ENCODE measurements at regions not wholly inside any gene's neighbourhood (a gene's known extent, or its start where the extent isn't known, plus 50 kb on each side); places are given as distances from the start of the nearest gene placed in this dataset.

GRCh38 chr15:38148471-38148870, 104.2 kb upstream of the SPRED1 start:
- H2AFZ ChIP-seq (ENCODE audit: low read depth) = no peak overlapping the region
- no peak for DNase-seq
- CTCF ChIA-PET = no interaction called here

GRCh38 chr15:38149315-38149714, 103.3 kb upstream of the SPRED1 start:
- no peaks in the 10 kb centered on the region for H3K9me2 ChIP-seq
- H3K9ac ChIP-seq = no peak overlapping the region
- H2AFZ ChIP-seq (ENCODE audit: low read depth) = no peak overlapping the region
- no peaks in the 10 kb centered on the region for H3K27me3 ChIP-seq (ENCODE audit: insufficient read depth)
- no peak overlapping the region for H3K4me2 ChIP-seq
- no peaks in the 10 kb centered on the region for H4K20me1 ChIP-seq (ENCODE audit: insufficient read depth)
- no peaks in the 10 kb centered on the region for H3K79me2 ChIP-seq (ENCODE audit: insufficient read depth)
- H3F3A ChIP-seq (replicated peaks; ENCODE audit: insufficient read depth) = no peaks in the 10 kb centered on the region
- WGBS (ENCODE audit: low lambda C conversion rate) = 49% methylated on average over 4 of the region's 4 CpGs
- ChIA-PET POLR2A (no interaction called here), CTCF (interaction anchor here (1.0 to 1.1 kb wide), 2 partner anchors 11 to 129 kb away, joined by 3 to 4 read pairs; no protein-coding TSS in a partner anchor)
- no peak overlapping the region for H3K27ac ChIP-seq (ENCODE audit: low read depth in 2 of 2, low read length in 1 of 2)
- H3K9me3 ChIP-seq = no peaks in the 10 kb centered on the region
- no peaks in the 10 kb centered on the region for H3K4me1 ChIP-seq (ENCODE audit: control insufficient read depth in 1 of 2, insufficient read depth in 2 of 2, low read depth in 1 of 2, low read length in 1 of 2)
- no peak for DNase-seq
- no peaks in the 10 kb centered on the region for H3K36me3 ChIP-seq (replicated peaks in 1 of 2; ENCODE audit: control insufficient read depth in 1 of 2, insufficient read depth in 2 of 2, low read length in 1 of 2)
- no peak overlapping the region for H3K4me3 ChIP-seq (ENCODE audit: low read depth in 2 of 2, low read length in 1 of 2)
- TF ChIP-seq FOSL2 (IDR thresholded peaks at IDR 0.05; ENCODE audit: borderline replicate concordance, low read depth) (no peak), REST (IDR thresholded peaks at IDR 0.05; ENCODE audit: low read depth, low read length) (no peak), NFIC (IDR thresholded peaks at IDR 0.05; ENCODE audit: borderline replicate concordance) (no peak), ELF1 (IDR thresholded peaks at IDR 0.05) (no peak), RCOR1 (IDR thresholded peaks at IDR 0.05; ENCODE audit: low read length) (no peak), TCF12 (IDR thresholded peaks at IDR 0.05) (no peak)
- TF ChIP-seq, protein P1, sequence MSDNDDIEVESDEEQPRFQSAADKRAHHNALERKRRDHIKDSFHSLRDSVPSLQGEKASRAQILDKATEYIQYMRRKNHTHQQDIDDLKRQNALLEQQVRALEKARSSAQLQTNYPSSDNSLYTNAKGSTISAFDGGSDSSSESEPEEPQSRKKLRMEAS (IDR thresholded peaks at IDR 0.05; ENCODE audit: low read depth) = no peak
- TF ChIP-seq, protein P2, sequence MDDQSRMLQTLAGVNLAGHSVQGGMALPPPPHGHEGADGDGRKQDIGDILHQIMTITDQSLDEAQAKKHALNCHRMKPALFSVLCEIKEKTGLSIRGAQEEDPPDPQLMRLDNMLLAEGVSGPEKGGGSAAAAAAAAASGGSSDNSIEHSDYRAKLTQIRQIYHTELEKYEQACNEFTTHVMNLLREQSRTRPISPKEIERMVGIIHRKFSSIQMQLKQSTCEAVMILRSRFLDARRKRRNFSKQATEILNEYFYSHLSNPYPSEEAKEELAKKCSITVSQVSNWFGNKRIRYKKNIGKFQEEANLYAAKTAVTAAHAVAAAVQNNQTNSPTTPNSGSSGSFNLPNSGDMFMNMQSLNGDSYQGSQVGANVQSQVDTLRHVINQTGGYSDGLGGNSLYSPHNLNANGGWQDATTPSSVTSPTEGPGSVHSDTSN (IDR thresholded peaks at IDR 0.05) = no peak

More at GRCh38 chr15:38148471-38148870, 104.2 kb upstream of the SPRED1 start:
- Histone ChIP-seq H4K20me1 (ENCODE audit: insufficient read depth) (no peaks in the 10 kb centered on the region), H3K9me3 (no peaks in the 10 kb centered on the region), H3K4me1 (ENCODE audit: control insufficient read depth in 1 of 2, insufficient read depth in 2 of 2, low read depth in 1 of 2, low read length in 1 of 2) (no peaks in the 10 kb centered on the region), H3K4me2 (no peak overlapping the region), H3K9me2 (no peaks in the 10 kb centered on the region), H3F3A (replicated peaks; ENCODE audit: insufficient read depth) (no peaks in the 10 kb centered on the region), H3K4me3 (ENCODE audit: low read depth in 2 of 2, low read length in 1 of 2) (no peak overlapping the region), H3K36me3 (replicated peaks in 1 of 2; ENCODE audit: control insufficient read depth in 1 of 2, insufficient read depth in 2 of 2, low read length in 1 of 2) (no peaks in the 10 kb centered on the region), H3K9ac (no peak overlapping the region), H3K27ac (ENCODE audit: low read depth in 2 of 2, low read length in 1 of 2) (no peak overlapping the region), H3K27me3 (ENCODE audit: insufficient read depth) (no peaks in the 10 kb centered on the region), H3K79me2 (ENCODE audit: insufficient read depth) (no peaks in the 10 kb centered on the region)
- TF ChIP-seq EZH2phosphoT487 (IDR thresholded peaks at IDR 0.05; ENCODE audit: borderline replicate concordance, low read depth) (no peak), POLR2AphosphoS5 (IDR thresholded peaks at IDR 0.05; ENCODE audit: low read depth, low read length) (no peak), SIN3A (IDR thresholded peaks at IDR 0.05; ENCODE audit: borderline replicate concordance, low read depth, low read length) (no peak), YY1 (IDR thresholded peaks at IDR 0.05; ENCODE audit: low read depth) (no peak), TEAD4 (IDR thresholded peaks at IDR 0.05; ENCODE audit: borderline replicate concordance, insufficient read depth) (no peak), MEF2A (IDR thresholded peaks at IDR 0.05; ENCODE audit: borderline replicate concordance, low read depth) (no peak), EP300 (IDR thresholded peaks at IDR 0.05; ENCODE audit: borderline replicate concordance in 1 of 2, low read depth in 1 of 2, low read length in 1 of 2) (no peak), TAF1 (IDR thresholded peaks at IDR 0.05; ENCODE audit: borderline replicate concordance, low read depth, low read length) (no peak), GABPA (IDR thresholded peaks at IDR 0.05; ENCODE audit: low read depth) (no peak), FOXJ3 (CRISPR knock-in tag; IDR thresholded peaks at IDR 0.05) (no peak), TCF12 (IDR thresholded peaks at IDR 0.05) (no peak), CHD2 (IDR thresholded peaks at IDR 0.05; ENCODE audit: low read length, partially characterized antibody) (no peak), IRF3 (IDR thresholded peaks at IDR 0.05; ENCODE audit: low read depth, low read length) (no peak), FOXM1 (IDR thresholded peaks at IDR 0.05; ENCODE audit: low read depth) (no peak)
- TF ChIP-seq, protein P3, sequence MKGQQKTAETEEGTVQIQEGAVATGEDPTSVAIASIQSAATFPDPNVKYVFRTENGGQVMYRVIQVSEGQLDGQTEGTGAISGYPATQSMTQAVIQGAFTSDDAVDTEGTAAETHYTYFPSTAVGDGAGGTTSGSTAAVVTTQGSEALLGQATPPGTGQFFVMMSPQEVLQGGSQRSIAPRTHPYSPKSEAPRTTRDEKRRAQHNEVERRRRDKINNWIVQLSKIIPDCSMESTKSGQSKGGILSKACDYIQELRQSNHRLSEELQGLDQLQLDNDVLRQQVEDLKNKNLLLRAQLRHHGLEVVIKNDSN (IDR thresholded peaks at IDR 0.05; ENCODE audit: borderline replicate concordance, low read depth) = no peak
- TF ChIP-seq, protein P1 (IDR thresholded peaks at IDR 0.05; ENCODE audit: low read depth) = no peak
- TF ChIP-seq, protein P4, sequence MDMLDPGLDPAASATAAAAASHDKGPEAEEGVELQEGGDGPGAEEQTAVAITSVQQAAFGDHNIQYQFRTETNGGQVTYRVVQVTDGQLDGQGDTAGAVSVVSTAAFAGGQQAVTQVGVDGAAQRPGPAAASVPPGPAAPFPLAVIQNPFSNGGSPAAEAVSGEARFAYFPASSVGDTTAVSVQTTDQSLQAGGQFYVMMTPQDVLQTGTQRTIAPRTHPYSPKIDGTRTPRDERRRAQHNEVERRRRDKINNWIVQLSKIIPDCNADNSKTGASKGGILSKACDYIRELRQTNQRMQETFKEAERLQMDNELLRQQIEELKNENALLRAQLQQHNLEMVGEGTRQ (IDR thresholded peaks at IDR 0.05; ENCODE audit: borderline replicate concordance, low read depth, low read length) = no peak
- WGBS (ENCODE audit: low lambda C conversion rate) = 56% methylated on average over 2 of the region's 2 CpGs
- POLR2A ChIA-PET = no interaction called here

Measured in SK-N-SH (cell line).